ENCODE measurements at regions not wholly inside any gene's neighbourhood (a gene's known extent, or its start where the extent isn't known, plus 50 kb on each side); places are given as distances from the start of the nearest gene placed in this dataset.

GRCh38 chr5:138636398-138636944 lies 61.3 kb upstream of the HSPA9 start:
- no peak for TF ChIP-seq CTCF (conservative IDR thresholded peaks at IDR 0.05; ENCODE audit: low read length)
- no peak for TF ChIP-seq EZH2phosphoT487 (IDR thresholded peaks at IDR 0.05; ENCODE audit: borderline replicate concordance)
